Panc1 (cell line): ENCODE measurements at regions not wholly inside any gene's neighbourhood (a gene's known extent, or its start where the extent isn't known, plus 50 kb on each side); places are given as distances from the start of the nearest gene placed in this dataset.

Source experiments
- POLR2AphosphoS5 ChIP-seq: IDR thresholded peaks from 2 replicates; pipeline ENCODE4 v1.6.1; 2012; ENCODE audit warnings: mild to moderate bottlenecking, low read depth, low read length, moderate library complexity
- SIN3A ChIP-seq: IDR thresholded peaks from 2 replicates; pipeline ENCODE4 v1.6.1; 2012; ENCODE audit warnings: low read depth, mild to moderate bottlenecking, low read length, moderate library complexity, borderline replicate concordance; ENCODE audit not compliant: insufficient read depth
- TCF7L2 ChIP-seq: IDR thresholded peaks from 2 replicates; pipeline ENCODE4 v1.6.1; 2011; ENCODE audit warnings: mild to moderate bottlenecking, low read depth, low read length, inconsistent platforms
- TF ChIP-seq, protein P1 (sequence below): fragments of 450-650 bp; IDR thresholded peaks from 2 replicates; pipeline ENCODE4 v1.5.1; 2017; ENCODE audit warnings: mild to moderate bottlenecking
- TF ChIP-seq, protein P2 (sequence below), 2 experiments: IDR thresholded peaks; 2 replicates each; pipeline ENCODE4 v1.6.1; 2011 to 2012; ENCODE audit warnings: low read depth in 2 of 2, control low read depth in 1 of 2, low read length in 1 of 2, mild to moderate bottlenecking in 1 of 2, moderate library complexity in 1 of 2; ENCODE audit not compliant: insufficient read depth in 1 of 2

DNA sequence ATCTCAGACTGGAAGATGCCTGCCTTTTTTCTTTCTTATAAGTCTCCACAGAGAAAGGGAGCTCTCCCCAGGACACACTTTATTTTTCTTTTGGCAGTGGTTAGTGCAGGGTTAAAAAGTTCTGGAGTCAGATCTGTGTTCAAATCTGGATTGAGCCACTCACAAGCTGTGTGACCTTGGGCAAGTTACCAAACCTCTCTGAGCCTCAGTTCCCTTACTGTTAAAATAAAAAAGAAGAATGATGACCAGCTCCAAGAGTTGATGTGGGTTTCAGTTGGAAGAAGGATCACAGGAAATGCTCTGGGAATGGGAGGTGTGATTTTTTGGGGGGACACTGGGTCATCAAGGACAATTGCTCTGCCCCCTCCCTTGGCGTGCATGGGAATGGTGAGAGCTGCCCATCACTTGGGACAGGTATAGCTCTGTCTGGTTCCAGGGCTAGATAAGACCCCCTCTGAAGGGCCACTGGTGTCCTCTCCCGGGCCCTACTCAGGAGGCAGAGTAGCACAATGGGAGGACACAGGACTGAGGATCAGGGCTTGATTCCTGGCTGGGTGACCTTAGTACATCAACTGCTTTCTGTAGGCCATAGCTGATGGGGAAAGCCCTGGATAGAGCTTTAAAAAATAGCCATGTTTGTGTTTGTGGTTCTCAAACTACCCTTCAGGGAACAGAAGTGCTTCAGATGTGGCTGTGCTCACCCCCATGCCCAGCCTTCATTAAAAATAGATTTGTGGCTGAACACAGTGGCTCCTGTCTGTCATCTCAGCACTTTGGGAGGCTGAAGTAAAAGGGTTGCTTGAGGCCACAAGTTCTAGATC lies 228.3 kb downstream of the MIAT start:
- TF ChIP-seq TCF7L2: no peak
- TF ChIP-seq, protein P1, sequence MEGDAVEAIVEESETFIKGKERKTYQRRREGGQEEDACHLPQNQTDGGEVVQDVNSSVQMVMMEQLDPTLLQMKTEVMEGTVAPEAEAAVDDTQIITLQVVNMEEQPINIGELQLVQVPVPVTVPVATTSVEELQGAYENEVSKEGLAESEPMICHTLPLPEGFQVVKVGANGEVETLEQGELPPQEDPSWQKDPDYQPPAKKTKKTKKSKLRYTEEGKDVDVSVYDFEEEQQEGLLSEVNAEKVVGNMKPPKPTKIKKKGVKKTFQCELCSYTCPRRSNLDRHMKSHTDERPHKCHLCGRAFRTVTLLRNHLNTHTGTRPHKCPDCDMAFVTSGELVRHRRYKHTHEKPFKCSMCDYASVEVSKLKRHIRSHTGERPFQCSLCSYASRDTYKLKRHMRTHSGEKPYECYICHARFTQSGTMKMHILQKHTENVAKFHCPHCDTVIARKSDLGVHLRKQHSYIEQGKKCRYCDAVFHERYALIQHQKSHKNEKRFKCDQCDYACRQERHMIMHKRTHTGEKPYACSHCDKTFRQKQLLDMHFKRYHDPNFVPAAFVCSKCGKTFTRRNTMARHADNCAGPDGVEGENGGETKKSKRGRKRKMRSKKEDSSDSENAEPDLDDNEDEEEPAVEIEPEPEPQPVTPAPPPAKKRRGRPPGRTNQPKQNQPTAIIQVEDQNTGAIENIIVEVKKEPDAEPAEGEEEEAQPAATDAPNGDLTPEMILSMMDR: no peak
- TF ChIP-seq, protein P2, sequence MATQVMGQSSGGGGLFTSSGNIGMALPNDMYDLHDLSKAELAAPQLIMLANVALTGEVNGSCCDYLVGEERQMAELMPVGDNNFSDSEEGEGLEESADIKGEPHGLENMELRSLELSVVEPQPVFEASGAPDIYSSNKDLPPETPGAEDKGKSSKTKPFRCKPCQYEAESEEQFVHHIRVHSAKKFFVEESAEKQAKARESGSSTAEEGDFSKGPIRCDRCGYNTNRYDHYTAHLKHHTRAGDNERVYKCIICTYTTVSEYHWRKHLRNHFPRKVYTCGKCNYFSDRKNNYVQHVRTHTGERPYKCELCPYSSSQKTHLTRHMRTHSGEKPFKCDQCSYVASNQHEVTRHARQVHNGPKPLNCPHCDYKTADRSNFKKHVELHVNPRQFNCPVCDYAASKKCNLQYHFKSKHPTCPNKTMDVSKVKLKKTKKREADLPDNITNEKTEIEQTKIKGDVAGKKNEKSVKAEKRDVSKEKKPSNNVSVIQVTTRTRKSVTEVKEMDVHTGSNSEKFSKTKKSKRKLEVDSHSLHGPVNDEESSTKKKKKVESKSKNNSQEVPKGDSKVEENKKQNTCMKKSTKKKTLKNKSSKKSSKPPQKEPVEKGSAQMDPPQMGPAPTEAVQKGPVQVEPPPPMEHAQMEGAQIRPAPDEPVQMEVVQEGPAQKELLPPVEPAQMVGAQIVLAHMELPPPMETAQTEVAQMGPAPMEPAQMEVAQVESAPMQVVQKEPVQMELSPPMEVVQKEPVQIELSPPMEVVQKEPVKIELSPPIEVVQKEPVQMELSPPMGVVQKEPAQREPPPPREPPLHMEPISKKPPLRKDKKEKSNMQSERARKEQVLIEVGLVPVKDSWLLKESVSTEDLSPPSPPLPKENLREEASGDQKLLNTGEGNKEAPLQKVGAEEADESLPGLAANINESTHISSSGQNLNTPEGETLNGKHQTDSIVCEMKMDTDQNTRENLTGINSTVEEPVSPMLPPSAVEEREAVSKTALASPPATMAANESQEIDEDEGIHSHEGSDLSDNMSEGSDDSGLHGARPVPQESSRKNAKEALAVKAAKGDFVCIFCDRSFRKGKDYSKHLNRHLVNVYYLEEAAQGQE (IDR thresholded peaks at IDR 0.05; ENCODE audit: insufficient read depth in 1 of 2, low read depth in 2 of 2, low read length in 1 of 2): no peak
- TF ChIP-seq POLR2AphosphoS5: no peak
- TF ChIP-seq SIN3A: no peak
